AG10803 (cell line): ENCODE measurements at regions not wholly inside any gene's neighbourhood (a gene's known extent, or its start where the extent isn't known, plus 50 kb on each side); places are given as distances from the start of the nearest gene placed in this dataset.

Experiments
- DNase-seq: peaks from one replicate; pipeline ENCODE4 v3.0.0; 2010; ENCODE audit warnings: low read depth
- H3K4me3 ChIP-seq: 2 replicates; pipeline ENCODE4 v1.5.1; 2011; ENCODE audit warnings: mild to moderate bottlenecking, low read length, control low read depth
- CTCF ChIP-seq: conservative IDR thresholded peaks from 2 replicates; pipeline ENCODE4 v1.5.1; 2011; ENCODE audit warnings: mild to moderate bottlenecking, low read length, control low read depth, inconsistent platforms

- H3K4me3 ChIP-seq = no peak overlapping the region
- no peak for DNase-seq
- no peak for TF ChIP-seq CTCF
These were observed 131.9 kb downstream of the NPR3 start for GRCh38 chr5:32842813-32843530.

GRCh38 chr5:32843531-32843895, 132.4 kb downstream of the NPR3 start:
- no peak for DNase-seq
- no peak overlapping the region for H3K4me3 ChIP-seq
- no peak for TF ChIP-seq CTCF

- TF ChIP-seq CTCF = no peak
- H3K4me3 ChIP-seq = no peak overlapping the region
- DNase-seq = no peak
These were observed 134.1 kb downstream of the NPR3 start for GRCh38 chr5:32845171-32845570.

- DNase-seq = no peak
- TF ChIP-seq CTCF = no peak
- H3K4me3 ChIP-seq = no peak overlapping the region
These were observed 137.0 kb downstream of the NPR3 start for GRCh38 chr5:32848120-32848519.

GRCh38 chr5:32848681-32849080, 137.6 kb downstream of the NPR3 start:
- no peak overlapping the region for H3K4me3 ChIP-seq
- DNase-seq = peak; percentile 74
- no peak for TF ChIP-seq CTCF

- H3K4me3 ChIP-seq = no peak overlapping the region
- DNase-seq = peak; percentile 34
- no peak for TF ChIP-seq CTCF
These were observed 139.8 kb downstream of the NPR3 start for GRCh38 chr5:32850817-32851496.

GRCh38 chr5:32851559-32852173, 140.5 kb downstream of the NPR3 start:
- no peak for TF ChIP-seq CTCF
- H3K4me3 ChIP-seq = no peak overlapping the region
- DNase-seq = no peak
